H1 (cell line): ENCODE measurements at regions not wholly inside any gene's neighbourhood (a gene's known extent, or its start where the extent isn't known, plus 50 kb on each side); places are given as distances from the start of the nearest gene placed in this dataset.

Experiments used
- CHD7 ChIP-seq: fragments of 300-600 bp; sonication (generic); IDR thresholded peaks from 2 replicates; pipeline ENCODE4 v1.7.1; 2012; ENCODE audit warnings: low read length, moderate library complexity, mild to moderate bottlenecking, inconsistent platforms; ENCODE audit not compliant: insufficient replicate concordance
- HDAC6 ChIP-seq: IDR thresholded peaks from one replicate; pipeline ENCODE4 v1.7.1; 2012; ENCODE audit warnings: low read depth, mild to moderate bottlenecking, inconsistent platforms, low read length, moderate library complexity
- RAD21 ChIP-seq, 2 experiments: IDR thresholded peaks in 1 of 2; conservative IDR thresholded peaks in 1 of 2; 2 replicates each; pipeline ENCODE4 v1.6.1; 2011; ENCODE audit warnings: low read depth in 2 of 2, low read length in 2 of 2, improper control_type of control experiment in 1 of 2, inconsistent platforms in 1 of 2, mild to moderate bottlenecking in 1 of 2, moderate library complexity in 1 of 2
- TF ChIP-seq, protein P1 (sequence below): IDR thresholded peaks from 2 replicates; pipeline ENCODE4 v1.6.1; 2011; ENCODE audit warnings: low read length, improper control_type of control experiment
- TF ChIP-seq, protein P2 (sequence below), 3 experiments: IDR thresholded peaks; 1 replicate in 2 of 3; 2 replicates in 1 of 3; pipeline versions ENCODE4 v1.5.1 to v1.6.1; 2011; ENCODE audit warnings: low read length in 3 of 3, mild to moderate bottlenecking in 3 of 3, inconsistent platforms in 2 of 3, low read depth in 1 of 3, moderate library complexity in 1 of 3; ENCODE audit not compliant: insufficient read depth in 1 of 3; ENCODE audit errors: control extremely low read depth in 1 of 3

- no peak for TF ChIP-seq CHD7
- TF ChIP-seq, protein P1, sequence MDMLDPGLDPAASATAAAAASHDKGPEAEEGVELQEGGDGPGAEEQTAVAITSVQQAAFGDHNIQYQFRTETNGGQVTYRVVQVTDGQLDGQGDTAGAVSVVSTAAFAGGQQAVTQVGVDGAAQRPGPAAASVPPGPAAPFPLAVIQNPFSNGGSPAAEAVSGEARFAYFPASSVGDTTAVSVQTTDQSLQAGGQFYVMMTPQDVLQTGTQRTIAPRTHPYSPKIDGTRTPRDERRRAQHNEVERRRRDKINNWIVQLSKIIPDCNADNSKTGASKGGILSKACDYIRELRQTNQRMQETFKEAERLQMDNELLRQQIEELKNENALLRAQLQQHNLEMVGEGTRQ, result no peak
- no peak for TF ChIP-seq HDAC6
- TF ChIP-seq, protein P2, sequence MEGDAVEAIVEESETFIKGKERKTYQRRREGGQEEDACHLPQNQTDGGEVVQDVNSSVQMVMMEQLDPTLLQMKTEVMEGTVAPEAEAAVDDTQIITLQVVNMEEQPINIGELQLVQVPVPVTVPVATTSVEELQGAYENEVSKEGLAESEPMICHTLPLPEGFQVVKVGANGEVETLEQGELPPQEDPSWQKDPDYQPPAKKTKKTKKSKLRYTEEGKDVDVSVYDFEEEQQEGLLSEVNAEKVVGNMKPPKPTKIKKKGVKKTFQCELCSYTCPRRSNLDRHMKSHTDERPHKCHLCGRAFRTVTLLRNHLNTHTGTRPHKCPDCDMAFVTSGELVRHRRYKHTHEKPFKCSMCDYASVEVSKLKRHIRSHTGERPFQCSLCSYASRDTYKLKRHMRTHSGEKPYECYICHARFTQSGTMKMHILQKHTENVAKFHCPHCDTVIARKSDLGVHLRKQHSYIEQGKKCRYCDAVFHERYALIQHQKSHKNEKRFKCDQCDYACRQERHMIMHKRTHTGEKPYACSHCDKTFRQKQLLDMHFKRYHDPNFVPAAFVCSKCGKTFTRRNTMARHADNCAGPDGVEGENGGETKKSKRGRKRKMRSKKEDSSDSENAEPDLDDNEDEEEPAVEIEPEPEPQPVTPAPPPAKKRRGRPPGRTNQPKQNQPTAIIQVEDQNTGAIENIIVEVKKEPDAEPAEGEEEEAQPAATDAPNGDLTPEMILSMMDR (IDR thresholded peaks at IDR 0.05; ENCODE audit: control extremely low read depth in 1 of 3, insufficient read depth in 1 of 3, low read depth in 1 of 3, low read length in 3 of 3), result peak in 2 of 3 experiments; percentile 33 to 49; a peak in 2 of 4 replicates
- peak; percentile 40 to 58 for TF ChIP-seq RAD21 (IDR thresholded peaks at IDR 0.05 in 1 of 2, conservative IDR thresholded peaks at IDR 0.05 in 1 of 2; ENCODE audit: low read depth in 2 of 2, low read length in 2 of 2)
Observed at GRCh38 chr4:100576570-100576969, 58.7 kb upstream of the EMCN start (continued).
